SJCRH30 (cell line): ENCODE measurements at regions not wholly inside any gene's neighbourhood (a gene's known extent, or its start where the extent isn't known, plus 50 kb on each side); places are given as distances from the start of the nearest gene placed in this dataset.

Experiments used
- DNase-seq, 2 experiments: peaks; one replicate each; pipeline ENCODE4 v3.0.0-alpha.2; 2015 to 2020
- H3K27ac ChIP-seq: fragments of 250-450 bp; sonication (Bioruptor Pico); 2 replicates; pipeline ENCODE4 v1.5.1; 2020; ENCODE audit warnings: mild to moderate bottlenecking, moderate library complexity
- H3K27me3 ChIP-seq: fragments of 250-450 bp; sonication (Bioruptor Pico); 2 replicates; pipeline ENCODE4 v1.5.1; 2020; ENCODE audit warnings: mild to moderate bottlenecking, moderate library complexity
- H3K36me3 ChIP-seq: fragments of 250-450 bp; sonication (Bioruptor Pico); 2 replicates; pipeline ENCODE4 v1.5.1; 2020; ENCODE audit warnings: mild to moderate bottlenecking, moderate library complexity
- H3K4me1 ChIP-seq: fragments of 250-450 bp; sonication (Bioruptor Pico); 2 replicates; pipeline ENCODE4 v1.5.1; 2020; ENCODE audit warnings: mild to moderate bottlenecking, moderate library complexity
- H3K4me3 ChIP-seq: fragments of 250-450 bp; sonication (Bioruptor Pico); 2 replicates; pipeline ENCODE4 v1.5.1; 2020; ENCODE audit warnings: mild to moderate bottlenecking, moderate library complexity
- H3K9me3 ChIP-seq: fragments of 250-450 bp; sonication (Bioruptor Pico); replicated peaks from 2 replicates; pipeline ENCODE4 v1.5.1; 2020; ENCODE audit warnings: mild to moderate bottlenecking, moderate library complexity

GRCh38 chr5:8912106-8912505 is 633.8 kb downstream of the SEMA5A start:
- Histone ChIP-seq H3K27me3 (no peaks in the 10 kb centered on the region), H3K27ac (no peak overlapping the region), H3K4me3 (no peak overlapping the region), H3K4me1 (no peaks in the 10 kb centered on the region), H3K36me3 (no peaks in the 10 kb centered on the region), H3K9me3 (no peaks in the 10 kb centered on the region)
- no peak for DNase-seq

- Histone ChIP-seq H3K36me3 (no peaks in the 10 kb centered on the region), H3K27me3 (no peaks in the 10 kb centered on the region), H3K4me3 (no peak overlapping the region), H3K4me1 (no peaks in the 10 kb centered on the region), H3K27ac (no peak overlapping the region), H3K9me3 (no peaks in the 10 kb centered on the region)
- no peak for DNase-seq
Observed at GRCh38 chr5:8913522-8913921, 632.4 kb downstream of the SEMA5A start.

- H3K9me3 ChIP-seq: no peaks in the 10 kb centered on the region
- H3K36me3 ChIP-seq: no peaks in the 10 kb centered on the region
- no peaks in the 10 kb centered on the region for H3K4me1 ChIP-seq
- H3K27me3 ChIP-seq: no peaks in the 10 kb centered on the region
- H3K4me3 ChIP-seq: no peak overlapping the region
- DNase-seq: no peak
- no peak overlapping the region for H3K27ac ChIP-seq
Observed at GRCh38 chr5:8919096-8919495, 626.8 kb downstream of the SEMA5A start.

GRCh38 chr5:8923526-8923925 is 622.3 kb downstream of the SEMA5A start:
- Histone ChIP-seq H3K36me3 (no peaks in the 10 kb centered on the region), H3K27ac (no peak overlapping the region), H3K27me3 (no peaks in the 10 kb centered on the region), H3K4me3 (no peak overlapping the region), H3K9me3 (no peaks in the 10 kb centered on the region), H3K4me1 (no peaks in the 10 kb centered on the region)
- DNase-seq: no peak

- Histone ChIP-seq H3K36me3 (no peaks in the 10 kb centered on the region), H3K4me1 (no peaks in the 10 kb centered on the region), H3K4me3 (no peak overlapping the region), H3K27ac (no peak overlapping the region), H3K27me3 (no peaks in the 10 kb centered on the region), H3K9me3 (no peaks in the 10 kb centered on the region)
- DNase-seq: no peak
Observed at GRCh38 chr5:8924054-8924793, 621.7 kb downstream of the SEMA5A start.

GRCh38 chr5:8930021-8930420 is 615.9 kb downstream of the SEMA5A start:
- no peak for DNase-seq
- Histone ChIP-seq H3K4me3 (no peak overlapping the region), H3K27ac (no peak overlapping the region), H3K9me3 (no peaks in the 10 kb centered on the region), H3K36me3 (no peaks in the 10 kb centered on the region), H3K4me1 (no peaks in the 10 kb centered on the region), H3K27me3 (no peaks in the 10 kb centered on the region)

GRCh38 chr5:8934455-8934854 is 611.4 kb downstream of the SEMA5A start:
- Histone ChIP-seq H3K4me1 (no peaks in the 10 kb centered on the region), H3K36me3 (no peaks in the 10 kb centered on the region), H3K27me3 (no peaks in the 10 kb centered on the region), H3K4me3 (no peak overlapping the region), H3K9me3 (no peaks in the 10 kb centered on the region), H3K27ac (no peak overlapping the region)
- no peak for DNase-seq

- no peaks in the 10 kb centered on the region for H3K36me3 ChIP-seq
- no peaks in the 10 kb centered on the region for H3K9me3 ChIP-seq
- DNase-seq: no peak
- no peak overlapping the region for H3K27ac ChIP-seq
- H3K27me3 ChIP-seq: no peaks in the 10 kb centered on the region
- no peak overlapping the region for H3K4me3 ChIP-seq
- no peaks in the 10 kb centered on the region for H3K4me1 ChIP-seq
Observed at GRCh38 chr5:8940934-8941333, 604.9 kb downstream of the SEMA5A start.

GRCh38 chr5:8943301-8943700 is 602.6 kb downstream of the SEMA5A start:
- H3K4me1 ChIP-seq: no peaks in the 10 kb centered on the region
- no peaks in the 10 kb centered on the region for H3K9me3 ChIP-seq
- no peaks in the 10 kb centered on the region for H3K36me3 ChIP-seq
- H3K27me3 ChIP-seq: no peaks in the 10 kb centered on the region
- no peak for DNase-seq
- no peak overlapping the region for H3K4me3 ChIP-seq
- H3K27ac ChIP-seq: no peak overlapping the region

GRCh38 chr5:8944005-8944404 is 601.9 kb downstream of the SEMA5A start:
- no peak for DNase-seq

GRCh38 chr5:8945972-8946371 is 599.9 kb downstream of the SEMA5A start:
- H3K4me3 ChIP-seq: no peak overlapping the region
- no peaks in the 10 kb centered on the region for H3K9me3 ChIP-seq
- H3K27ac ChIP-seq: no peak overlapping the region
- no peaks in the 10 kb centered on the region for H3K36me3 ChIP-seq
- no peaks in the 10 kb centered on the region for H3K4me1 ChIP-seq
- DNase-seq: no peak
- H3K27me3 ChIP-seq: no peaks in the 10 kb centered on the region

More at GRCh38 chr5:8944005-8944404, 601.9 kb downstream of the SEMA5A start:
- Histone ChIP-seq H3K9me3 (no peaks in the 10 kb centered on the region), H3K4me3 (no peak overlapping the region), H3K36me3 (no peaks in the 10 kb centered on the region), H3K27me3 (no peaks in the 10 kb centered on the region), H3K27ac (no peak overlapping the region), H3K4me1 (no peaks in the 10 kb centered on the region)

- no peaks in the 10 kb centered on the region for H3K27me3 ChIP-seq
- no peaks in the 10 kb centered on the region for H3K36me3 ChIP-seq
- no peak overlapping the region for H3K4me3 ChIP-seq
- no peaks in the 10 kb centered on the region for H3K9me3 ChIP-seq
- DNase-seq: no peak
- no peaks in the 10 kb centered on the region for H3K4me1 ChIP-seq
- no peak overlapping the region for H3K27ac ChIP-seq
Observed at GRCh38 chr5:8949908-8950307, 596.0 kb downstream of the SEMA5A start.

GRCh38 chr5:8952147-8952546 is 593.7 kb downstream of the SEMA5A start:
- no peaks in the 10 kb centered on the region for H3K9me3 ChIP-seq
- DNase-seq: no peak
- H3K4me3 ChIP-seq: no peak overlapping the region
- no peak overlapping the region for H3K27ac ChIP-seq
- H3K4me1 ChIP-seq: no peaks in the 10 kb centered on the region
- no peaks in the 10 kb centered on the region for H3K36me3 ChIP-seq
- no peaks in the 10 kb centered on the region for H3K27me3 ChIP-seq

GRCh38 chr5:8953016-8953415 is 592.9 kb downstream of the SEMA5A start:
- Histone ChIP-seq H3K27me3 (no peaks in the 10 kb centered on the region), H3K36me3 (no peaks in the 10 kb centered on the region), H3K27ac (no peak overlapping the region), H3K4me1 (no peaks in the 10 kb centered on the region), H3K9me3 (no peaks in the 10 kb centered on the region), H3K4me3 (no peak overlapping the region)
- no peak for DNase-seq

GRCh38 chr5:8953911-8954438 is 591.9 kb downstream of the SEMA5A start:
- Histone ChIP-seq H3K9me3 (no peaks in the 10 kb centered on the region), H3K36me3 (no peaks in the 10 kb centered on the region), H3K27me3 (no peaks in the 10 kb centered on the region), H3K4me3 (no peak overlapping the region), H3K4me1 (no peaks in the 10 kb centered on the region), H3K27ac (no peak overlapping the region)
- DNase-seq: no peak

- Histone ChIP-seq H3K4me3 (no peak overlapping the region), H3K27me3 (no peaks in the 10 kb centered on the region), H3K36me3 (no peaks in the 10 kb centered on the region), H3K4me1 (no peaks in the 10 kb centered on the region), H3K9me3 (no peaks in the 10 kb centered on the region), H3K27ac (no peak overlapping the region)
- no peak for DNase-seq
Observed at GRCh38 chr5:8954801-8955200, 591.1 kb downstream of the SEMA5A start.
